Osteocyte (in vitro differentiated cells): ENCODE measurements at regions not wholly inside any gene's neighbourhood (a gene's known extent, or its start where the extent isn't known, plus 50 kb on each side); places are given as distances from the start of the nearest gene placed in this dataset.
A peak's percentile ranks its signal among the peaks of the same experiment; 100 is the strongest.

ENCODE experiments used
- DNase-seq: peaks from one replicate; pipeline ENCODE4 v3.0.0; 2021; ENCODE audit warnings: mixed read lengths; ENCODE audit not compliant: unreplicated experiment; ENCODE audit errors: extremely low spot score
- H3K27ac Mint-ChIP-seq: one replicate; pipeline ENCODE4 v1.8.0; 2021; ENCODE audit warnings: mild to moderate bottlenecking, mixed read lengths; ENCODE audit not compliant: unreplicated experiment
- H3K27me3 Mint-ChIP-seq: one replicate; pipeline ENCODE4 v1.8.0; 2021; ENCODE audit warnings: mixed read lengths; ENCODE audit not compliant: unreplicated experiment
- H3K36me3 Mint-ChIP-seq: one replicate; pipeline ENCODE4 v1.8.0; 2021; ENCODE audit warnings: mixed read lengths; ENCODE audit not compliant: unreplicated experiment
- H3K4me1 Mint-ChIP-seq: one replicate; pipeline ENCODE4 v1.8.0; 2021; ENCODE audit warnings: mixed read lengths; ENCODE audit not compliant: unreplicated experiment
- H3K4me3 Mint-ChIP-seq: one replicate; pipeline ENCODE4 v1.8.0; 2021; ENCODE audit warnings: mild to moderate bottlenecking, moderate library complexity, mixed read lengths; ENCODE audit not compliant: unreplicated experiment
- H3K9me3 Mint-ChIP-seq: one replicate; pipeline ENCODE4 v1.8.0; 2021; ENCODE audit warnings: mixed read lengths; ENCODE audit not compliant: unreplicated experiment
- CTCF ChIP-seq: fragments of 200-600 bp; sonication (generic); IDR thresholded peaks from 2 replicates; pipeline ENCODE4 v1.5.0; 2021; ENCODE audit warnings: antibody characterized with exemption, mild to moderate bottlenecking, moderate library complexity

DNA sequence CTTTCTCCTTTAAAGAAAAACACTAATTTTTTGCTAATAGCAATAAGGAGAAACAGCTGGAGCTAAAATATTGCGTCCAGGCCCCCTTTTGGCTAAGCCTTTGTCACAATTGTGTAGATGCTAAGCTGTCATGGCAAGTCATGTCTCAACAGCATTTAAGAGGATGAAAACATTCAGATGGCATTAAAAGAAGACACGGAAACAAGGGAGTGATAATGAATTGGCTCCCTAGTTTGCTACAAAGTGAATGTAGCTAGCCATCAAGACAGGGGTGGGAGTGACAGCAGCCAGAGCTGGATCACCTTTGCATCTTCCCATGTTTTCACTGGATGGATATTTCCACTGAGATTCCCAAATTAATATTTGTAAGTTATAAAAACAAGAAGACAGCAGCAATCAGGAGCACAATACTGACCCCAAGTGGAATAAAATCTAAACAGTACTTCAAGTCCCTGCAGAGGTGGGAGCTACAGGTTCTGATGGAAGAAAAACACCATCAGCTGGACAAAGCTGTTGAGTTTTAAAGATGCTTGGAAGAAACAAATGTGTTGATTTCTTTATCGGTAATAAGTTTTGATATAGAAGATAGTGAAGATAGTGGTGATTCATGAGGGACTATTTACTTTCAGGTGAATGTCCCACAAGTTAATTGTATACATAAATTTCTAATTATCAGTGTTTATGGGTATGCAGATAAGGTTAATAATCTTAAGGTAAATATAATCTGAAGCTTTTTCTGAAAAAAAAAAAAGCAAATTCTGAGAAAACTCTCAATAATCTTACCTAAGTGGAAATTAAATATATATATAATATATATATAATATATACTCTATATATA is 129.4 kb downstream of the SLC16A9 start:
- no peak overlapping the region for H3K27ac Mint-ChIP-seq
- no peaks in the 10 kb centered on the region for H3K9me3 Mint-ChIP-seq
- H3K4me1 Mint-ChIP-seq = no peaks in the 10 kb centered on the region
- DNase-seq = no peak
- H3K4me3 Mint-ChIP-seq = no peak overlapping the region
- peaks cover 27% of the 10 kb centered on the region for H3K27me3 Mint-ChIP-seq
- TF ChIP-seq CTCF = peak; percentile 77
- no peaks in the 10 kb centered on the region for H3K36me3 Mint-ChIP-seq

DNA sequence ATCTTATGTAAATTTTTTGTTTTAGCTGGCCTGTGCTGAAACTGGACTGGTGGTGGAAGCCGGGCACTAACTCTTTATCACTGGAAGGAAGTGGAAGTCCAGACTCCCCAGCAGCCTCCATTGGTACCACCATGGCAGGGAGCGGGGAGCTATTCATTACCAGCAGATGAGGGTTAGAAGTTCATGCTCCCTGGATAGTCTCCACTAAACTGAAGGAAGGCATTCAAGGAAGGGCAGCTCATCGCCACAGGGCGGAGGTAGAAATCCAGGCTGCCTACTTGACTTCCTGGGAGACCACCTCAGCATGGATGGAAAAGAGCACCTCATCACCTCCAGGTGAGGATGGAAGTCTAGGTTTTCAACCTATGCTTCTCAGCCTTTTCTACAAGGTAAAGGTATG is 130.9 kb downstream of the SLC16A9 start:
- H3K4me3 Mint-ChIP-seq = no peak overlapping the region
- TF ChIP-seq CTCF = no peak
- DNase-seq = no peak
- H3K27me3 Mint-ChIP-seq = peaks cover 38% of the 10 kb centered on the region
- no peaks in the 10 kb centered on the region for H3K9me3 Mint-ChIP-seq
- no peak overlapping the region for H3K27ac Mint-ChIP-seq
- H3K36me3 Mint-ChIP-seq = no peaks in the 10 kb centered on the region
- H3K4me1 Mint-ChIP-seq = no peaks in the 10 kb centered on the region

GRCh38 chr10:59577984-59578383 is 131.7 kb downstream of the SLC16A9 start:
- Mint-ChIP-seq H3K27me3 (peaks cover 46% of the 10 kb centered on the region), H3K4me1 (no peaks in the 10 kb centered on the region), H3K36me3 (no peaks in the 10 kb centered on the region), H3K4me3 (no peak overlapping the region), H3K27ac (no peak overlapping the region), H3K9me3 (no peaks in the 10 kb centered on the region)
- DNase-seq = no peak
- TF ChIP-seq CTCF = no peak

DNA sequence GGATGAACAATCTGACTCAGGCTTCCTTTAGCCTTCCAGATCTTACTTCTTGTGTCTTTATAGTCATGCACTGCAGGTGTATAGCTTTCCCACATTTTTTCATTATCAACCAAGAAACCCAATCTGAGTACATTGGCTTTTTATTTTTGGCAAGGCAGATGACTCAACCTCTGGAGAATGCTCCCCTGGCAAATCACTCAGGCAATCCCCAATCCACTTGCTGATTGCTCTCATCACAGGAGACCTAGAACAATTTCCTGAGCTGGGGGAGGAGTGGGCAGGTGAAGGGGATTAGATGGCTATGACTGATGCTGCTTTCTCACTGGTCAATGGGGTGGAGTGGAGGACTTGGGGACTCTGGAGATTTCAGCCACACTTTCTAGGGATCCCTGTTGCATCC is 134.4 kb downstream of the SLC16A9 start:
- H3K4me3 Mint-ChIP-seq = no peak overlapping the region
- DNase-seq = no peak
- no peak overlapping the region for H3K27ac Mint-ChIP-seq
- peaks cover 68% of the 10 kb centered on the region for H3K27me3 Mint-ChIP-seq
- TF ChIP-seq CTCF = no peak
- H3K4me1 Mint-ChIP-seq = no peaks in the 10 kb centered on the region
- H3K9me3 Mint-ChIP-seq = no peaks in the 10 kb centered on the region
- no peaks in the 10 kb centered on the region for H3K36me3 Mint-ChIP-seq

DNA sequence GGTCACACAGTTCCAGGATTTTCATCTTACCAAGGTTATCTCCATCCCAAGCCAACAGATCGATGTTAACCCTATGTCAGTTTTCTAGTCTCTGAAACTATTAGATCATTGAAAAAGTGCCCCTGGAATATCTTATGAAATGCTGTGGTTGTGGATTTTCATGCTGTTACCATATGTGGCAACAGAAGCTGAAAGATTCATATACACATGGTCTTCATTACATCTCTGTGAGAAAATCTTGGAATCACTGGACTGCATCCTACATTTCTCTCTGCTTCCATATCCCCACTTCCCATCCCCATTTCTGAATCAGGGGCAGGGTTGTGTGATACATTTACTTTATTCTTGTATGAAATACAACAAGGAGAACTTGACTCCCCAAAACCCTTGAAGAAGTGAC is 146.1 kb downstream of the SLC16A9 start:
- Mint-ChIP-seq H3K27ac (no peak overlapping the region), H3K9me3 (no peaks in the 10 kb centered on the region), H3K27me3 (peaks cover 21% of the 10 kb centered on the region), H3K4me3 (no peak overlapping the region), H3K4me1 (no peaks in the 10 kb centered on the region), H3K36me3 (no peaks in the 10 kb centered on the region)
- no peak for TF ChIP-seq CTCF
- DNase-seq = no peak
